T1000 (cell line): ENCODE measurements at regions not wholly inside any gene's neighbourhood (a gene's known extent, or its start where the extent isn't known, plus 50 kb on each side); places are given as distances from the start of the nearest gene placed in this dataset.
"Not testable (repeated sequence)": the region's sequence is repeated elsewhere in the genome, so short reads cannot be mapped to it uniquely, and the experiment has no call there.

Experiments used
- DNase-seq: peaks from one replicate; lab custom pipeline; 2025; ENCODE audit warnings: mixed read lengths; lab: John Stamatoyannopoulos, UW

DNA sequence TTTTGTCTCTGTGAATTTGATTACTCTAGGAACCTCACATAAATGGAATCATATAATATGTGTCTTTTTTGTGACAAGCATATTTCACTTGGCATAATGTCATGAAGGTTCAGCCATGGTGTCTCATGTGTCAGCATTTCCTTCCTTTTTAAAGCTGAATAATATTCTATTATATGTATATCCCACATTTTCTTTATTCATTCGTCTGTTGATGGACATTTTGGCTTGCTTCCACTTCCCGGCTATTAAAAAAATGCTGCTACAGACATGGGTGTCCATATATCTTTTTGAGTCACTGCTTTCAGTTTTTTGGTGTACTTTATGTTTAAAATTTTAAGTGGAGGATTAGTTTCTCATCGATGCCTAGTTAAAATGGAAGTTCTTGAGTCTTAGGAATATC is 59.8 kb upstream of the C5orf63 start:
- no peak for DNase-seq

DNA sequence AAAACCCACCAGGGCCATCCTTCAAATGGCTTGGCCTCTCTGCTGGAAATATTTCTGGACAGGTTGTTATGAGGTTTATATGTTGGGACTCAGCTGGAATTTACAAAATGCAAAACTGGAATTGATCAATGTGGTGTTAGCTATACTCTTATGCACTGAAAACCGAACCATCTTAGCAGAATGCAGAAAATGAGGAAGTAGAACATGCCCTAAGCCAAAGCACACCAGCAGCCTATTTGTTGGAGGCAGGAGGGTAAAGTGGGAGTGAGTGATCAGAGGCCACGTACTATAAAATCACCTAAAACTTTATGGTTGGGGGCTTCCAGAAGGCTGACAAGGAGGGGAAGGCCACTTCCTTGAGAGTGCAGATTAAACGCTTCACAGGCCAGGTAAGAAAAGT is 63.6 kb upstream of the C5orf63 start:
- no peak for DNase-seq

DNA sequence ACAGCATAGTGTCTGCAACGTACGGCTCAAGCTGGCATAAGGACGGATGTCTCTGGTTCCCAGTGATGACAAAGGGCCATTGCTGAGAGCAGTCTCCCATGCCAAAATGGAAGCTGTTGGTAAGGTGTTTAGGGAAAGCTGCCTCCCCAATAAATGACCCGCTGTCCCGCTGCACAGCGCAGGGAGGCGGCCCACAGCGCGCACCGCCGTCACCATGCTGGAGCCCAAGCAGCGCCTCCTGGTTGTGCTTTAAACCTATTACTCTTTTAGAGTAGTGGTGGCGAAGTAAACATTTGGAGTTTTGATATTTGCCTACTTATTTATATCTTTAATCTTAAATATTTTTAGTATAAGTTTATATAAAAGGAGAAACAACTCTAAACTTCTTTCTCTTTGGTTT is 70.4 kb upstream of the C5orf63 start:
- DNase-seq = no peak

DNA sequence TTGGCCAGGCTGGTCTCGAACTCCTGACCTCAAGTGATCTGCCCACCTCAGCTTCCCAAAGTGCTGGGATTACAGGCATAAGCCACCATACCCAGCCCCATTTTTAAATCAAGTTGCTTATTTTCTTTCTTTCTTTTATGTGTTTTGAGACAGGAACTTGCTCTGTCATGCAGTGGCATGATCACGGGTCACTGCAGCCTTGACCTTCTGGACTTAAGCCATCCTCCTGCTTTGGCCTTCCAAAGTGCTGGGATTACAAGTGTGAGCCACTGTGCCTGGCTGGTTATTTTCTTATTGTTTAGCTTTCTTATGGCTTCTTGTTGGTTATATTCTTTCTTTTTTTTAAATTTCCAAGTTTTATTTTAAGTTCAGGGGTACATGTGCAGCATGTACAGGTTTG is 79.7 kb upstream of the C5orf63 start:
- DNase-seq = no peak

DNA sequence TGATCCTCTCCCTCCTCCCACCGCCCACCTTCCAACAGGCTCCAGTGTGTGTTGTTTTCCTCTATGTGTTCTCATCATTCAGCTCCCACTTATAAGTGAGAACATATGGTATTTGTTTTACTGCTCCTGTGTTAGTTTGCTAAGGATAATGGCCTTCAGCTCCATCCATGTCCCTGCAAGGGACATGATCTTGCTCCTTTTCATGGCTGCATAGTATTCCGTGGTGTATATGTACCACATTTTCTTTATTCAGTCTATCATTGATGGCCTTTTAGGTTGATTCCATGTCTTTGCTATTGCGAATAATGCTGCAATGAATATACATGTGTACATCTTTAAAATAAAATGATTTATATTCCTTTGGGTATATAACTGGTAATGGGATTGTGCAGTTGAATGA is 80.2 kb upstream of the C5orf63 start:
- DNase-seq = no peak

DNA sequence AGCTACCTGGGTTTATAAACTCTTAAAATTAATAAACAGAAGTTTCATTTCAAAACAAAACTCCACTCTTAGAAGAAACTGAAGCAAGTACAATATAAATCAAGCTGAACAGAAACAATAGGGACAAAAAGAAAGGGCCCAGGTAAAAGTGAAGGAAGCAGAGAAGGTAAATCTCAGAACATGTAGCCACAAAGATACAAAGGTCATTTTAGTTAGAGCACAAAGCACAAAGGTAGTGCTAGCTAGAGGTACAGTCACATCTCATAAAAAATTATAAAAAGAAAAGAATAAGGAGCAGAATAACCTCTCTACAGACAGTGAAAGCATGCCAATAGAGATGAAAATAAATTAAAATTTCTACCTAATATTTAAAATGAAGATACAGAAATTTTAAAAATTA is 90.4 kb upstream of the C5orf63 start:
- DNase-seq = no peak

DNA sequence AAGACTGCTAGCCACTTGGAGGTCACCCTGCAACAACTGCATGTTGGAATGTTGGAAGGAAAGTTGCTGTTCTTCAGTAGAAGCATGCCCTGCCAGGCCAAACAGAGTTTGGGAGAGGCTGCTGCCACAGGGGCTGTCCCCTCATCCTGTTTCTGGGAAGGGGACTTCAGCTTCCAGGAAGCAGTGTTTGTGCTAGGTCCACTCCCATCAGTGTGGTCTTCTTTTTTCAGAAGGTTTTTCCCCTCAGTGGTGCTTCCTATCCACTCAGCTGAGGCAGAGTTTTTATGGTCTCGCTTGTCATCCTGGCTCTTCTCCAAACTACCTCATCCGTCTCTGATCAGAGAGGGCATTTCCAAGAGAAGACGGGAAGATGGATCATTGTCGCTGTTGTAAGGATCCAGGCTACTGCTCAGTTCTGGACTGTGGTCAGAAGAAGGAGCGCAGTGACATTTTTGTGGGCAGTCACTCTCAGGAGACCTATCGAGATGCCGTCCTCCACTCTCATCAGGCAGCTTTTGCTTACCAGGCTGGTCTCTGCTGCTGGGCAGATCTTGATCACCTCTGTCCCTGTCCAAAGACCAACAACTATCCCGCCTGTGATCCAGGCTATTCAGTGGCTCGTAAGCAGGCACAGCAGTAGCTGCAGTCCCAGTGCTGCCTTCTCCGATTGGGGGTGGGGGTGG is 97.8 kb upstream of the C5orf63 start:
- no peak for DNase-seq

DNA sequence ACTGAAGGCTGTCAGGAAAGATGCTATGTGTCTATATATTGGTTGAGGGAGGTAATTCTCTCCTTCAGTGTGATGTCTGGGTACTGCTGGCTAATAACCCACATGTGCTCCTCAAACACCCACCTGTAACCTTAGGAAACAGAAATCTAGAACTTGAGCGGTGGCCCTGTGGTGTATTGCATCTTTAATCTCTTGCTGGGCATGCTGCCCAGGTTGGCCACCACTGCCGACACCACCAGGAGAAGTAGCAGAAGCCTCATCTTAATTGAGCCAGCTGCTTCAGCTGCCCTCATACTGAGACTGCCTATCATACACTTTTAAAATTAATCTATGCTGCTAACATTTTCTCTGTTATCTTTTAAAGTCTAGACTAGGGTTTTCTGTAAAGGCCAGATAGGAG is 103.5 kb upstream of the C5orf63 start:
- DNase-seq = no peak

DNA sequence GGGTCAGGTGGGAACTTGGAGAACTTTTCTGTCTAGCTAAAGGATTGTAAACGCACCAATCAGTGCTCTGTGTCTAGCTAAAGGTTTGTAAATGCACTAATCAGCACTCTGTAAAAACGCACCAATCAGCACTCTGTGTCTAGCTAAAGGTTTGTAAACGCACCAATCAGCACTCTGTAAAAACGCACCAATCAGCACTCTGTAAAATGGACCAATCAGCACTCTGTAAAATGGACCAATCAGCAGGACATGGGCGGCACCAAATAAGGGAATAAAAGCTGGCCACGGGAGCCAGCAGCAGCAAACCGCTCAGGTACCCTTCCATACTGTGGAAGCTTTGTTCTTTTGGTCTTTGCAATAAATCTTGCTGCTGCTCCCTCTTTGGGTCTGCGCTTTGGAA is 108.0 kb upstream of the MEGF10 start:
- not testable (repeated sequence) for DNase-seq

DNA sequence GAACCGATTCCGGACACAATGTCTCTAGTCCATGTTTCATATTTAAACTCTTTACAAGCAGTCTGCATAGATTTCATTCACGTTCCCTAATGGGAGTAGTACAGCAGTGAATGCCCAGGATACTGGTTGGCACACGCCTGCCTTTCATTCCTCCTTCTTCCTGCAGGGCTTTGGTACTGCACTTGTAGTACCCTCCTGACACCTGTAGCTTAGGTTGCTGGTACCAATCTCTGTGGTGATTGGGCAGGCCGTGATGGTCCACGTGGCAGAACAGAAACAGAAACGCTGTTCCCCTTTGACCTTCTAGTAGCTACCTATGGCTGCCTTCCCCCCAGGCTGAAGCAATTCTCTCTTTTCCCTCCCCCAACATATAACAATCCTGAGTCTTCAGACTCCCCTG is 107.3 kb upstream of the MEGF10 start:
- no peak for DNase-seq

DNA sequence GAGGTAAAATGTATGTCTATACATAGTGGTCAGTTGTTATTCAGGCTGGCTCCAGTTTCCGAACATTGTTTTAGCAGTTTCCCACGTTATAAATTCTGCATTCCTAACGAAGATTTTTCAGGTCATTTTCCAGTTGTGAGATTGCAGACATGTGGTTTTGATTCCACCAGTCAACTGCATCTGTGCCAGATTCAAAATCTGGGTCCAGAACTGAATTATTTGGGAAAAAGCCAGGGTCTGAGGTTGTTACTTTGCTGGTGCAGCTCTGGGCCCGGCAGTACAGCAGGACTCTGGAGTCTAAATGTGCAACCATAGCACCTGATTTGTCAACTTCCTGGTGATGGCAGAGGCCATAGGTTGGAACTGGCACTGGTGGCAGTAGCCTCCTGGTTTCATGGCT is 105.7 kb upstream of the MEGF10 start:
- DNase-seq = no peak

DNA sequence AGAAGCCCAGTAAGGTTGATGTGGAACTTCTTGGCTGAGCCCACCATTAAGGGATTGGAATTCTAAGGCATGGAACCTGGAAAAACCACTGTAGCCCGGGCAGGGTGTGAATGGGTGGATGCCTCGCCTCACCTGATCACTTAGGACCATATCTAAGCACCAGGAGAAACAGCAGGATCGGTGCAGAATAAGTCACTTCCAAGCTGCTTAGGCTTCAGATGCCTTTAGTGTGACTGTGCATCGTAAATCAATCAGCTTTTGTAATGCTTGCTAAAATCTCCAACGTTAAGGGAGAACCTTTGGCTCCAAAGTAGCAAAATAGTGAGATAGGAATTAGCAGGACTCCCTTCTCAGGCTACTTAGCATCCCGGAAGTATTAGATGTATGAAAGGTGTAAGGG is 103.9 kb upstream of the MEGF10 start:
- DNase-seq = no peak

DNA sequence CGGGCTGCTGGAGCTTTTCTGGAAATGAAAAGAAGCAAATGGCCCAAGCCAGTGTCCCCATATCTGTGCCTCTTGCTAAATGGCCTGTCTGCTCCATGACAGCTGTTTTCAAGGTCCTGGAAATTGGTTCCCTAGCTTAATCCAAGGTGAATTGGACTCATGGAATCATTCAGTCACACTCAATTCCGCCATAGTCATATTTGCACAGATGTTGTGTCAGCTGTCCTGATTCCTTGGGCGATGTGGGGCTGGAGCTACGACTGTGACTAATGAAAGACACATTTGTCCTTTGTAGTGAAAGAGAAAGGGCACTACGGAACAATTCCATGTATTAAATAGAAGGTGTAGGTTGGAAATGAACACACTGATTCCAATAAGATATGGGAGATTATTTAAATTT is 102.9 kb upstream of the MEGF10 start:
- no peak for DNase-seq

DNA sequence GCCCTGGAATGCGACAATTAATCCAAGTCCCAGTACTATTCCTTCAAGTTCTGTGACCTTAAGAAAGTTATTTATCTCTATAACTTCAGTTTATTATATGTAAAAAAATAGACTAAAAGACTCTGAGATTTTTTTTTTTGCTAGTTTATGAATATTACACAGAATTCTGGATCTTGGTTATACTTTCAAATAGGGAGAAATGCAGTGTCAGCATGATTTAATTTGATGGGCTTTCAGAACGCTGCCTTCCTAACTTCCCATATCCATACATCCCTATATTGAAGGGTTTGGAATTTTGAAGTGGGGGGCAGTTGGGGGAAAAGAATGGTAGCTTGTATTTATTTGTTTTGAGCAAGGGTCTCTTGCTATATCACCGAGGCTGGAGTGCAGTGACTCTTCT is 98.4 kb upstream of the MEGF10 start:
- DNase-seq = no peak

DNA sequence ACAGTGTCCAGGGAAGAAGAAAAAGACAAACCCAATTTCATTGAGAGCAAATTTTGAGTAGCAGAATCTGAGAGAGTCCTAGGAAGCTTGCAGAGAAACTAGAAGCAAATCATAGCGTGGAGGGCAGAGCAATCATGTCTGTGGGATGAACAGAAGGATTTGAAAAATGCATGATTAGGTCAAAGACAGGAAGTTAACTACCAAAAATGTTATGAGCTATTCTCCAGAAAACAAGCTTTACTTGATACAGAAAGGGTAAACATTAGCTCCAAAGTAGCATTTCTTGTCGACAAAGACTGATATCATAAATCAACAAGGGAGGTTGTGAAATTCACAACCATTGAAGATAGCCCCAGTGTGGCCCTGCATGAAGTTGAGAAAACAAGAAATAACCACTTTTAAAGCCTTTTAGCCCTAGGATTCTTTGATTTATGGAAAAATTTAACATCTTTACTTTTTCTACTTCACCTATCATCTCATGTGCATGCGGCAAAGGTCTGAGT is 97.7 kb upstream of the MEGF10 start:
- no peak for DNase-seq

DNA sequence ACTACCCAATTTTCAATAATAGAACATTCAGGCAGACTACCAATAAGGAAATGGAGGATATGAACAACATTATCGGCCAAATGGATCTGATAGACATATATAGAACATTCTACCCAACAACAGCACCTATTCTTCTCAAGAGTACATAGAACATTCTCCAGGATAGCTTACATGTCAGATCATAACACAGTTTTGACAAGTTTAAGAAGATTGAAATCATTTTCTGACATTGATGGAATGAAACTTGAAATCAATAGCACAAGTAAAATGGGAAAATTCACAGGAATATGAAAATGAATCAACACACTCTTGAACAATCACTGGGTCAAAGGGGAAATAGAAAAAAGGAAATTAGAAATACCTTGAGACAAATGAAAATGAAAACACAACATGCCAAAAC is 94.6 kb upstream of the MEGF10 start:
- no peak for DNase-seq

DNA sequence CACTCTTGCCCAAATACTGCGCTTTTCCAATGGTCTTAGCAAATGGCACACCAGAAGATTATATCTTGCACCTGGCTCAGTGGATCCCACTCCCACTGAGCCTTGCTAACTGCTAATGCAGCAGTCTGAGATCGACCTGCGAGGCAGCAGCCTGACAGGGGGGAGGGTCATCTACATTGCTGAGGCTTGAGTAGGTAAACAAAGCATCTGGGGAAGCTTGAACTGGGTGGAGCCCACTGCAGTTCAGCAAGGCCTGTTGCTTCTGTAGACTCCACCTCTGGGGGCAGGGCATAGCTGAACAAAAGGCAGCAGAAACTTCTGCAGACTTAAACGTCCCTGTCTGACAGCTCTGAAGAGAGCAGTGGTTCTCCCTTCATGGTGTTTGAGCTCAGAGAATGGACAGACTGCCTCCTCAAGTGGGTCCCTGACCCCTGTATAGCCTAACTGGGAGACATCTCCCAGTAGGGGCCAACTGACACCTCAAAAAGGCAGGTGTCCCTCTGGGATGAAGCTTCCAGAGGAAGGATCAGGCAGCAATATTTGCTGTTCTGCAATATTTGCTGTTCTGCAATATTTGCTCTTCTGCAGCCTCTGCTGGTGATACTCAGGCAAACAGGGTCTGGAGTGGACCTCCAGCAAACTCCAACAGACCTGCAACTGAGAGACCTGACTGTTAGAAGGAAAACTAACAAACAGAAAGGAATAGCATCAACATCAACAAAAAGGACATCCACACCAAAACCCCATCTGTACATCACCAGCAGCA is 93.0 kb upstream of the MEGF10 start:
- DNase-seq = not testable (repeated sequence)

DNA sequence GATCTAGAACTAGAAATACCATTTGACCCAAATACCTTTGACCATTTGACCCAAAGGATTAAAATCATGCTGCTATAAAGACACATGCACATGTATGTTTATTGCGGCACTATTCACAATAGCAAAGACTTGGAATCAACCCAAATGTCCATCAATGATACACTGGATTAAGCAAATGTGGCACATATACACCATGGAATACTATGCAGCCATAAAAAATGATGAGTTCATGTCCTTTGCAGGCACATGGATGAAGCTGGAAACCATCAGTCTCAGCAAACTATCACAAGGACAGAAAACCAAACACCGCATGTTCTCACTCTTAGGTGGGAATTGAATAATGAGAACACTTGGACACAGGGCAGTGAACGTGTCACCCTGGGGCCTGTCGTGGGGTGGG is 87.9 kb upstream of the MEGF10 start:
- DNase-seq = not testable (repeated sequence)

DNA sequence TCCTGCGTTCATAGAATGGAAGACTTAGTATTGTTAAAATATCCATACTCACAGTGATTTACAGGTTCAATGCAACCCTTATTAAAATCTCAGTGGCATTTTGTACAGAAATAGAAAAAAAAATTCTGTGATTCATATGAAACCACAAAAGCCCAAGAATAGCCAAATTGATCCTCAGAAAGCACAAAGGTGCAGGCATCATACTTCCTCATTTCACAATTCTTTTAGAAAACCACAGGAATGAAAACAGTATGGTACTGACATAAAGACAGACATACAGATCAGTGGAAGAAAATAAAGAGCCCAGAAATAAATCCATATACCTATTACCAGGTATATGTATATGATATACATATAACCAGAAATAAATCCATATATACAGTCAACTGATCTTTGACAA is 86.8 kb upstream of the MEGF10 start:
- DNase-seq = no peak

DNA sequence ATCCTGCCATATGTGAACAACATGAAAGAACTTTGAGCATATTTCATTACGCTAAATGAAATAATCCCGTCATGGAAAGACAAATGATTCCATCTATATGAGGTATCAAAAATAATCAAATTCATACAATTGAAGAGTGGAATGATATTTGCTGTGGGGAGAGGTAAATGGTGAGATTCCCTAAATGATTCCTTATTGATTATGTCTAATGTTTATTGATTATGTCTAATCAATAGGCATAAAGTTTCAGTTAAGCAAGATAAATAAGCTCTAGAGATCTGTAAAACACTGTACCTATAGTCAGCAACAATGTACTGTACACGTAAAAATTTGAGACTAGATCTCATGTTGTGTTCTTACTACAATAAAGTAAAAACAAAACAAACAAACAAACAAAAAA is 85.4 kb upstream of the MEGF10 start:
- no peak for DNase-seq

DNA sequence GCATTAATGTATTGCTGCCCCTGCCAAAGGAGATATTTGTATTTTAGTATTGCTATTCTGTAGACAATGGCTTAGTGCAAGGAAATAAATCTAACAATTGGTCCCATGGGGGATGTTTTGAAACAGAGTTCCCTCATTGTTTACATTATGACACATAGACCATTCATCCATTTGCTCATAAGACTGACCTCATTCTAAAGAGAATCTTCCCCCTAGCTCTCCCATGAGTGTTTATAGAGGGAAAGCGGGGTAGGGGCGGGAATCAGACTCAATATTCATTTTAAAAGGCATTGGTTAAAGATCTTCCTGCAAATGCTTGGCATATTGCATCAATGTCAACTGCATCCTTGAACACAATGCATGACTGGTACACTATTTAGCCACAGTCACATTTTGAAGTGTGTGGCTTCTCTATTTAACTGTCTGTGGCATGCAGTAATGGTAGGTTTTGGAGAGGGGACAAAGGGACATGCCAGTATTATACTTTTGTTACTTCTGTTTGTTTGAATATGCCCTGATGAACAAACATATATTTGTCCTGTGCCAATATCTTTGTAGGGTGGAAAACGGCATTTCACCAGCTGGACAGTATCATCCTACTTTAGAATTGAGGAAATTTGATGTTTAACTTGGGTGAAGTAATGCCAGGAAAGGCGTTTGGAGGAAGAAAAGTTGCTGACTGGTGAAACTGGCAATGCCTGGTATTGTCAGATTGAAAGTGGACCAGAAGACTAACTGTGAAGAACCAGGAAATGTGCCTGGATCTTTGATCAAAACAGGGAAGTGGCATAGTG is 84.1 kb upstream of the MEGF10 start:
- DNase-seq = peak; percentile 41

DNA sequence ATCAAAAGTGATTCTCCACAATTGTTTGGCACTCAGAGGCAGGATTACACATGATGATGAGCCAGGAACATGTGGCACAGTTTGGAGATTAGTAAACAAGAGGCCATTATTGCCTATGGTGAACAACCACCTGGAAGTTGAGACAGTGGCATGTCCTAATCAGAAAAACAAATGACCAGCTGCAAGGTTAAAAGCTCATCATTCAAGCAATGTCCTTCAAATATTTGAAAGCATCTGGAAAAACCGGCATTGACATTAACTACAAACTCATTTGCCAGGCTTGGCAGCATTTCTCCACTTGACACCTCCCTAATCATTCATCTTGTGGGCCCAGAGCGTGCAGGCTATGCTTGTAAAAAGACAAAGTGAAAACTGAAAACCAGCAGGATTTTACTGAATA is 80.6 kb upstream of the MEGF10 start:
- DNase-seq = no peak

DNA sequence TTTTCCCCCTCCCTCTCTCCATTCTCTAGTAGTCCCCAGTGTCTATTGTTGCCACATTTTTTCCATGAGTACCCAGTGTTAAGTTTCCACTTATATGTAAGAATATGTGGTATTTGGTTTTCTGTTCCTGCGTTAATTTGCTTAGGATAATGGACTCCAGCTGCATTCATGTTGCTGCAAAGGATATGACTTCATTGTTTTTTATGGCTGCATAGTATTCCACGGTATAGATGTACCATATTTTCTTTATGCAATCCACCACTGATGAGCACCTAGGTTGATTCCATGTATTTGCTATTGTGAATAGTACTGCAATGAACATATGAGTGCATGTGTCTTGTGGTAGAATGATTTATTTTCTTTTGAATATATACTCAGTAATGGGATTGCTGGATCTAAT is 77.4 kb upstream of the MEGF10 start:
- no peak for DNase-seq
